Astrocyte of the spinal cord (primary cell): ENCODE measurements at regions not wholly inside any gene's neighbourhood (a gene's known extent, or its start where the extent isn't known, plus 50 kb on each side); places are given as distances from the start of the nearest gene placed in this dataset.

ENCODE experiments used
- DNase-seq: peaks from one replicate; pipeline ENCODE4 v3.0.0; 2011; ENCODE audit warnings: low read depth, low spot score
- H3K4me3 ChIP-seq: 2 replicates; pipeline ENCODE4 v1.5.1; 2011; ENCODE audit warnings: low read depth, mild to moderate bottlenecking, low read length, moderate library complexity
- CTCF ChIP-seq: IDR thresholded peaks from 2 replicates; pipeline ENCODE4 v1.5.1; 2012; ENCODE audit warnings: low read depth, mild to moderate bottlenecking, low read length, inconsistent platforms
- in situ Hi-C: cut with HindIII; loops from 2 replicates; pipeline ENCODE4 v1.10.0; 2017; ENCODE audit warnings: low sequenced_read_pairs

GRCh38 chr4:11842620-11843263 lies 414.0 kb upstream of the HS3ST1 start:
- no peak for TF ChIP-seq CTCF
- H3K4me3 ChIP-seq, result no peak overlapping the region
- in situ Hi-C loops, result no loop called here
- DNase-seq, result no peak

GRCh38 chr4:11839889-11840288 lies 411.2 kb upstream of the HS3ST1 start:
- no peak overlapping the region for H3K4me3 ChIP-seq
- TF ChIP-seq CTCF, result no peak
- DNase-seq, result no peak
- in situ Hi-C loops, result no loop called here

- DNase-seq, result no peak
- no peak for TF ChIP-seq CTCF
- no peak overlapping the region for H3K4me3 ChIP-seq
- in situ Hi-C loops, result no loop called here
These were observed 403.0 kb upstream of the HS3ST1 start for GRCh38 chr4:11831739-11832138.

- in situ Hi-C loops, result no loop called here
- H3K4me3 ChIP-seq, result no peak overlapping the region
- no peak for TF ChIP-seq CTCF
- no peak for DNase-seq
These were observed 395.9 kb upstream of the HS3ST1 start for GRCh38 chr4:11824566-11824965.

GRCh38 chr4:11821772-11822430 lies 393.2 kb upstream of the HS3ST1 start:
- no peak overlapping the region for H3K4me3 ChIP-seq
- DNase-seq, result no peak
- no peak for TF ChIP-seq CTCF
- in situ Hi-C loops, result no loop called here

- no peak overlapping the region for H3K4me3 ChIP-seq
- TF ChIP-seq CTCF, result no peak
- no peak for DNase-seq
- in situ Hi-C loops, result no loop called here
These were observed 388.4 kb upstream of the HS3ST1 start for GRCh38 chr4:11817088-11817487.

- in situ Hi-C loops, result no loop called here
- no peak for TF ChIP-seq CTCF
- no peak for DNase-seq
- no peak overlapping the region for H3K4me3 ChIP-seq
These were observed 386.1 kb upstream of the HS3ST1 start for GRCh38 chr4:11814758-11815157.
